Glutamatergic neuron (in vitro differentiated cells): ENCODE measurements at regions not wholly inside any gene's neighbourhood (a gene's known extent, or its start where the extent isn't known, plus 50 kb on each side); places are given as distances from the start of the nearest gene placed in this dataset.

Source experiments
- DNase-seq: peaks from one replicate; pipeline ENCODE4 v3.0.0; 2022
- H3K27ac Mint-ChIP-seq: one replicate; pipeline ENCODE4 v1.8.0; 2020; ENCODE audit warnings: mild to moderate bottlenecking, mixed read lengths, inconsistent platforms; ENCODE audit not compliant: unreplicated experiment
- H3K27me3 Mint-ChIP-seq: one replicate; pipeline ENCODE4 v1.8.0; 2020; ENCODE audit warnings: mild to moderate bottlenecking, moderate library complexity, mixed read lengths, inconsistent platforms; ENCODE audit not compliant: unreplicated experiment
- H3K36me3 Mint-ChIP-seq: one replicate; pipeline ENCODE4 v1.8.0; 2020; ENCODE audit warnings: mild to moderate bottlenecking, mixed read lengths, inconsistent platforms; ENCODE audit not compliant: unreplicated experiment
- H3K4me1 Mint-ChIP-seq: one replicate; pipeline ENCODE4 v1.8.0; 2020; ENCODE audit warnings: mild to moderate bottlenecking, low read depth, mixed read lengths, inconsistent platforms; ENCODE audit not compliant: unreplicated experiment
- H3K4me3 Mint-ChIP-seq: one replicate; pipeline ENCODE4 v1.8.0; 2020; ENCODE audit warnings: mild to moderate bottlenecking, mixed read lengths, inconsistent platforms; ENCODE audit not compliant: unreplicated experiment
- H3K9me3 Mint-ChIP-seq: one replicate; pipeline ENCODE4 v1.8.0; 2020; ENCODE audit warnings: mild to moderate bottlenecking, moderate library complexity, mixed read lengths, inconsistent platforms; ENCODE audit not compliant: unreplicated experiment
- TF ChIP-seq, protein P1 (sequence below): fragments of 200-600 bp; sonication (generic); IDR thresholded peaks from one replicate; pipeline ENCODE4 v1.5.0; 2021; ENCODE audit not compliant: partially characterized antibody, unreplicated experiment

DNA sequence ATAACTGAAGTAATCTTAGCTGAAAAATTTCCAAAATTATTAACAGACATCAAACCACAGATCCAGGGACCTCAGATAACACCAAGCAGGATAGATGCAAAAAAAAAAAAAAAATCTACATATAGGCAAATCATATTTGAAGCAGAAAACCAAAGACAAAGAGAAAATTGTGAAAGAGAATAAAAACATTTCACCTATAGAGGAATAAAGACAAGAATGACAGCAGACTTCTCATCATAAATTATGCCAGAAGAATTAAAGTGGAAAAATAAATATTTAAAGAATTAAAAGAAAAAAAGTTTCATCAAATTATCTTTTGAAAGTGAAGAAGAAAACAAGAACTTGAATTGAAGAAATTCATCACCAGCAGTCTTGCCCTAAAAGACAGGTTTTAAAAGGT is 467.5 kb downstream of the GPAM start:
- no peaks in the 10 kb centered on the region for H3K4me1 Mint-ChIP-seq

GRCh38 chr10:111724121-111724520 is 459.4 kb downstream of the GPAM start:
- Mint-ChIP-seq H3K27ac (no peak overlapping the region), H3K4me1 (no peaks in the 10 kb centered on the region), H3K36me3 (no peaks in the 10 kb centered on the region), H3K27me3 (no peaks in the 10 kb centered on the region), H3K9me3 (no peaks in the 10 kb centered on the region), H3K4me3 (no peak overlapping the region)
- TF ChIP-seq, protein P1, sequence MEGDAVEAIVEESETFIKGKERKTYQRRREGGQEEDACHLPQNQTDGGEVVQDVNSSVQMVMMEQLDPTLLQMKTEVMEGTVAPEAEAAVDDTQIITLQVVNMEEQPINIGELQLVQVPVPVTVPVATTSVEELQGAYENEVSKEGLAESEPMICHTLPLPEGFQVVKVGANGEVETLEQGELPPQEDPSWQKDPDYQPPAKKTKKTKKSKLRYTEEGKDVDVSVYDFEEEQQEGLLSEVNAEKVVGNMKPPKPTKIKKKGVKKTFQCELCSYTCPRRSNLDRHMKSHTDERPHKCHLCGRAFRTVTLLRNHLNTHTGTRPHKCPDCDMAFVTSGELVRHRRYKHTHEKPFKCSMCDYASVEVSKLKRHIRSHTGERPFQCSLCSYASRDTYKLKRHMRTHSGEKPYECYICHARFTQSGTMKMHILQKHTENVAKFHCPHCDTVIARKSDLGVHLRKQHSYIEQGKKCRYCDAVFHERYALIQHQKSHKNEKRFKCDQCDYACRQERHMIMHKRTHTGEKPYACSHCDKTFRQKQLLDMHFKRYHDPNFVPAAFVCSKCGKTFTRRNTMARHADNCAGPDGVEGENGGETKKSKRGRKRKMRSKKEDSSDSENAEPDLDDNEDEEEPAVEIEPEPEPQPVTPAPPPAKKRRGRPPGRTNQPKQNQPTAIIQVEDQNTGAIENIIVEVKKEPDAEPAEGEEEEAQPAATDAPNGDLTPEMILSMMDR = no peak
- no peak for DNase-seq

More for the DNA sequence above, 467.5 kb downstream of the GPAM start:
- no peaks in the 10 kb centered on the region for H3K36me3 Mint-ChIP-seq
- H3K27me3 Mint-ChIP-seq = peaks cover 4% of the 10 kb centered on the region
- H3K4me3 Mint-ChIP-seq = no peak overlapping the region
- TF ChIP-seq, protein P1 = no peak
- no peak overlapping the region for H3K27ac Mint-ChIP-seq
- peaks cover 11% of the 10 kb centered on the region for H3K9me3 Mint-ChIP-seq
- no peak for DNase-seq

DNA sequence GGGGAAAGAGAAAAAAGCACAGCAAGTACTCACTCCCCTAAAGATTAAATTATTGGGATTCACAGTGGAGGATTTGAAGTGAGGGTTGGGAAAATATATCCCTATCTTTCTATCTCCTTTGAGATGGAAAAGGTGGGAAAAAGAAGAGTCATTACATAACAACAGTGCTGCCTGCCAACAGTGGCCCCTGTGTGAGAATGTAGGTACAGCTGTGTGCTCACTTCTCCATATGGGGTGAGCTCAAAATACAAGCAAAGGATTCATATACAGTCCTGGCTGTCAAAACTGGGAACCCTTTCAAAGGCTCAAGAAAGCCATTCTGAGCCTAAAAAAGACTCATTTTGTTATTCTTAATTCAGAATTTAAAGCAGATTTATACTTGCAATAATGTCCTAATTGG is 458.5 kb downstream of the GPAM start:
- no peaks in the 10 kb centered on the region for H3K27me3 Mint-ChIP-seq
- no peak for DNase-seq
- H3K4me3 Mint-ChIP-seq = no peak overlapping the region
- no peaks in the 10 kb centered on the region for H3K36me3 Mint-ChIP-seq
- no peaks in the 10 kb centered on the region for H3K4me1 Mint-ChIP-seq
- no peaks in the 10 kb centered on the region for H3K9me3 Mint-ChIP-seq
- TF ChIP-seq, protein P1 = no peak
- H3K27ac Mint-ChIP-seq = no peak overlapping the region

- TF ChIP-seq, protein P1 = no peak
- Mint-ChIP-seq H3K9me3 (no peaks in the 10 kb centered on the region), H3K27ac (peak overlapping the region; percentile 40), H3K4me1 (peaks cover 3% of the 10 kb centered on the region), H3K36me3 (no peaks in the 10 kb centered on the region), H3K27me3 (no peaks in the 10 kb centered on the region), H3K4me3 (no peak overlapping the region)
- DNase-seq = no peak
Measured at GRCh38 chr10:111732166-111732785, 451.3 kb downstream of the GPAM start.

GRCh38 chr10:111739125-111739873 is 444.3 kb downstream of the GPAM start:
- Mint-ChIP-seq H3K4me3 (no peak overlapping the region), H3K27ac (no peak overlapping the region), H3K4me1 (no peaks in the 10 kb centered on the region), H3K9me3 (no peaks in the 10 kb centered on the region), H3K27me3 (no peaks in the 10 kb centered on the region), H3K36me3 (no peaks in the 10 kb centered on the region)
- DNase-seq = no peak
- TF ChIP-seq, protein P1 = no peak
